ENCODE measurements at regions not wholly inside any gene's neighbourhood (a gene's known extent, or its start where the extent isn't known, plus 50 kb on each side); places are given as distances from the start of the nearest gene placed in this dataset.

DNA sequence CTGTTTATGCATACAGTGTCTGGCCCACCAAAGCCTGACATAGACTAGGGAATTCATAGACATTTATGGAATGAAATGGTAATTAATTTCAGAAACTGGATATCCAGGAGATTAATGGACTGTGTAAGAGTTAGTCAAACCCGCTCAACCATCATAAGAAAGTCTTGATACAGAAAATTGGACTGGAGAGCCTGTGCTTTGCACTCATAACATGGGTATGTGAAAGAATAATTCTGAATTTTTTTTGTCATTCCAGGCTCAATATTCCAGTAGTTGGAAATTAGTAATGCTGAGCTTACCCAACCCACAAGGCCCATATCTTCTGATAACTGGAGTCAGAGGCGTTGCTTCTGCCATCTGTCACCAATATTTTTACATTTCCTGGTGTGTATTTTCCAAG lies 799.7 kb upstream of the IGFBP3 start:
- Histone ChIP-seq H2BK5ac (ENCODE audit: low read depth, low read length) (no peak overlapping the region), H3K18ac (ENCODE audit: extremely low read depth, low read length) (no peak overlapping the region), H3K79me2 (ENCODE audit: control insufficient read depth in 1 of 2, insufficient read depth in 2 of 2, low read length in 2 of 2) (no peaks in the 10 kb centered on the region), H4K91ac (replicated peaks; ENCODE audit: insufficient read length, low read length) (no peak overlapping the region), H2BK120ac (replicated peaks; ENCODE audit: low read depth, low read length) (no peak overlapping the region), H2BK15ac (ENCODE audit: low read length) (no peak overlapping the region), H3K79me1 (ENCODE audit: low read depth, low read length) (no peaks in the 10 kb centered on the region), H3K23ac (ENCODE audit: insufficient read length) (no peak overlapping the region), H3K56ac (replicated peaks; ENCODE audit: insufficient read length, low read depth, low read length) (no peak overlapping the region), H3K27ac (ENCODE audit: low read depth, low read length) (no peak overlapping the region), H2AK5ac (ENCODE audit: low read depth, low read length) (no peak overlapping the region), H3K4ac (replicated peaks; ENCODE audit: insufficient read length, low read depth, low read length) (no peak overlapping the region), H4K8ac (ENCODE audit: extremely low read depth, insufficient read depth, low read length) (no peak overlapping the region), H3K23me2 (ENCODE audit: low read depth, low read length) (no peaks in the 10 kb centered on the region), H3K9me3 (ENCODE audit: insufficient read depth in 2 of 2, low read depth in 1 of 2, low read length in 1 of 2) (no peaks in the 10 kb centered on the region), H3K4me2 (ENCODE audit: insufficient read depth in 1 of 2, low read depth in 2 of 2, low read length in 2 of 2) (no peak overlapping the region), H3K14ac (ENCODE audit: insufficient read length) (no peak overlapping the region), H3K36me3 (ENCODE audit: control insufficient read depth in 2 of 4, insufficient read depth in 4 of 4, low read length in 3 of 4) (no peaks in the 10 kb centered on the region), H4K20me1 (replicated peaks in 1 of 2; ENCODE audit: control insufficient read depth in 1 of 2, insufficient read depth in 2 of 2, low read length in 2 of 2) (no peaks in the 10 kb centered on the region), H3K4me1 (replicated peaks in 1 of 4; ENCODE audit: control insufficient read depth in 3 of 4, insufficient read depth in 4 of 4, low read length in 3 of 4) (no peaks in the 10 kb centered on the region), H3K4me3 (ENCODE audit: extremely low read depth in 1 of 4, insufficient read depth in 2 of 4, low read depth in 3 of 4, low read length in 4 of 4) (no peak overlapping the region), H2BK12ac (ENCODE audit: low read depth, low read length) (no peak overlapping the region), H3K9ac (replicated peaks in 1 of 4; ENCODE audit: extremely low read depth in 1 of 4, low read depth in 3 of 4, low read length in 3 of 4) (no peak overlapping the region), H3K27me3 (replicated peaks in 1 of 4; ENCODE audit: control insufficient read depth in 3 of 4, extremely low read depth in 1 of 4, insufficient read depth in 3 of 4, low read length in 3 of 4) (no peaks in the 10 kb centered on the region), H2BK20ac (ENCODE audit: low read length) (no peak overlapping the region), H4K5ac (ENCODE audit: insufficient read length, low read depth, low read length) (no peak overlapping the region), H2AFZ (ENCODE audit: low read length) (no peak overlapping the region)
- TF ChIP-seq SRF (IDR thresholded peaks at IDR 0.05; ENCODE audit: low read depth, low read length) (no peak), POLR2AphosphoS5 (IDR thresholded peaks at IDR 0.05; ENCODE audit: low read depth, low read length) (no peak), NANOG (IDR thresholded peaks at IDR 0.05; ENCODE audit: insufficient read depth, low read depth, low read length, poor library complexity, severe bottlenecking) (no peak), YY1 (IDR thresholded peaks at IDR 0.05; ENCODE audit: low read depth, low read length) (no peak), MAFK (IDR thresholded peaks at IDR 0.05; ENCODE audit: low read depth, low read length) (no peak), NRF1 (IDR thresholded peaks at IDR 0.05; ENCODE audit: low read depth, low read length) (no peak), KDM5A (IDR thresholded peaks at IDR 0.05; ENCODE audit: low read length) (no peak), TEAD4 (IDR thresholded peaks at IDR 0.05; ENCODE audit: low read depth, low read length) (no peak)
- TF ChIP-seq, protein P1, sequence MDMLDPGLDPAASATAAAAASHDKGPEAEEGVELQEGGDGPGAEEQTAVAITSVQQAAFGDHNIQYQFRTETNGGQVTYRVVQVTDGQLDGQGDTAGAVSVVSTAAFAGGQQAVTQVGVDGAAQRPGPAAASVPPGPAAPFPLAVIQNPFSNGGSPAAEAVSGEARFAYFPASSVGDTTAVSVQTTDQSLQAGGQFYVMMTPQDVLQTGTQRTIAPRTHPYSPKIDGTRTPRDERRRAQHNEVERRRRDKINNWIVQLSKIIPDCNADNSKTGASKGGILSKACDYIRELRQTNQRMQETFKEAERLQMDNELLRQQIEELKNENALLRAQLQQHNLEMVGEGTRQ (IDR thresholded peaks at IDR 0.05; ENCODE audit: low read length): no peak
- FAIRE-seq (no peak), DNase-seq (ENCODE audit: low read depth in 1 of 2, low spot score in 2 of 2) (no peak)
- 80% methylated on average over 2 of the region's 2 CpGs; no CpG with 5 or more reads in 1 of the 2 experiments for WGBS, 2 experiments (ENCODE audit: extremely low coverage in 1 of 2, insufficient coverage in 1 of 2, insufficient read length in 1 of 2, insufficient replicate concordance in 2 of 2, low coverage in 1 of 2, low lambda C conversion rate in 2 of 2, missing lambda C conversion rate in 1 of 2)
- ChIA-PET POLR2A (ENCODE audit: partially characterized antibody) (no interaction called here), CTCF (ENCODE audit: partially characterized antibody) (no interaction called here)

Data from H1 (cell line).